Prostate gland (tissue), 2 donors: ENCODE measurements at regions not wholly inside any gene's neighbourhood (a gene's known extent, or its start where the extent isn't known, plus 50 kb on each side); places are given as distances from the start of the nearest gene placed in this dataset.

Experiments used
- POLR2A ChIP-seq: fragments of 450-650 bp; IDR thresholded peaks from one replicate; pipeline ENCODE4 v1.6.1; 2016; ENCODE audit warnings: antibody characterized with exemption, mild to moderate bottlenecking
- POLR2AphosphoS5 ChIP-seq: sonication (generic); formaldehyde crosslinking; IDR thresholded peaks from one replicate; pipeline ENCODE4 v1.6.1; 2017; ENCODE audit warnings: antibody characterized with exemption
- TF ChIP-seq, protein P1 (sequence below), 4 experiments: fragments of 200-600 bp in 2 of 4; fragments of 450-650 bp in 2 of 4; sonication (generic) in 2 of 4; IDR thresholded peaks; 1 replicate in 3 of 4; 2 replicates in 1 of 4; pipeline ENCODE4 v1.5.1; 2016 to 2019; ENCODE audit warnings: antibody characterized with exemption in 4 of 4, mild to moderate bottlenecking in 2 of 4, moderate library complexity in 2 of 4

- TF ChIP-seq, protein P1, sequence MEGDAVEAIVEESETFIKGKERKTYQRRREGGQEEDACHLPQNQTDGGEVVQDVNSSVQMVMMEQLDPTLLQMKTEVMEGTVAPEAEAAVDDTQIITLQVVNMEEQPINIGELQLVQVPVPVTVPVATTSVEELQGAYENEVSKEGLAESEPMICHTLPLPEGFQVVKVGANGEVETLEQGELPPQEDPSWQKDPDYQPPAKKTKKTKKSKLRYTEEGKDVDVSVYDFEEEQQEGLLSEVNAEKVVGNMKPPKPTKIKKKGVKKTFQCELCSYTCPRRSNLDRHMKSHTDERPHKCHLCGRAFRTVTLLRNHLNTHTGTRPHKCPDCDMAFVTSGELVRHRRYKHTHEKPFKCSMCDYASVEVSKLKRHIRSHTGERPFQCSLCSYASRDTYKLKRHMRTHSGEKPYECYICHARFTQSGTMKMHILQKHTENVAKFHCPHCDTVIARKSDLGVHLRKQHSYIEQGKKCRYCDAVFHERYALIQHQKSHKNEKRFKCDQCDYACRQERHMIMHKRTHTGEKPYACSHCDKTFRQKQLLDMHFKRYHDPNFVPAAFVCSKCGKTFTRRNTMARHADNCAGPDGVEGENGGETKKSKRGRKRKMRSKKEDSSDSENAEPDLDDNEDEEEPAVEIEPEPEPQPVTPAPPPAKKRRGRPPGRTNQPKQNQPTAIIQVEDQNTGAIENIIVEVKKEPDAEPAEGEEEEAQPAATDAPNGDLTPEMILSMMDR (IDR thresholded peaks at IDR 0.05), result no peak
- TF ChIP-seq POLR2AphosphoS5 (no peak), POLR2A (no peak)
Measured at GRCh38 chr11:32210556-32210955, 119.7 kb downstream of the RCN1 start.
